K562 (cell line): ENCODE measurements at regions not wholly inside any gene's neighbourhood (a gene's known extent, or its start where the extent isn't known, plus 50 kb on each side); places are given as distances from the start of the nearest gene placed in this dataset.

Source experiments
- ATAC-seq: fragments of 200-7000 bp; cut with Tn5 transposase; 3 replicates; pipeline ENCODE4 v1.9.1; 2020; ENCODE audit warnings: moderate library complexity
- BruUV-seq: library from RNA; stranded (reverse); fragments of 400-500 nt; replicated peaks from 2 replicates; lab custom pipeline; 2021; lab: Mats Ljungman, UMichigan
- CTCF ChIA-PET: fragments of 300-600 bp; formaldehyde crosslinking; extraction: SDS; loops from one replicate; lab custom pipeline; 2021; ENCODE audit warnings: low intra/inter-chr PET ratio; lab: Yijun Ruan, JAX
- POLR2A ChIA-PET: fragments of 300-600, 350-650 bp; sonication (Branson Sonifier 250); formaldehyde crosslinking; extraction: SDS; loops from one replicate; lab custom pipeline; 2021; ENCODE audit warnings: antibody characterized with exemption, inconsistent platforms; lab: Yijun Ruan, JAX
- DNase-seq, 4 experiments: peaks; one replicate each; pipeline versions ENCODE4 v3.0.0 to v3.0.0-alpha.2; 2011 to 2018; ENCODE audit warnings: low spot score in 3 of 4, mixed read lengths in 3 of 4; ENCODE audit errors: extremely low read depth in 1 of 4
- FAIRE-seq: peaks from 2 replicates; lab custom pipeline; 2011; peaks lifted over from hg19 to GRCh38; lab: Jason Lieb, UNC
- H2AFZ ChIP-seq: 2 replicates; pipeline ENCODE4 v1.6.0; 2011; ENCODE audit warnings: low read depth, low read length, control low read depth, inconsistent platforms
- H3K27ac ChIP-seq: fragments of 200-600 bp; 3 replicates; pipeline ENCODE4 v1.8.0; 2011; ENCODE audit warnings: low read depth, mild to moderate bottlenecking, control low read depth, inconsistent platforms, low read length, moderate library complexity, mixed read lengths; ENCODE audit errors: extremely low read depth
- H3K27me3 ChIP-seq, 2 experiments: fragments of 300-600 bp in 1 of 2; 2 replicates in 1 of 2; 3 replicates in 1 of 2; pipeline versions ENCODE4 v1.6.0 to v1.8.0; 2011; ENCODE audit warnings: inconsistent platforms in 2 of 2, low read length in 2 of 2, mild to moderate bottlenecking in 1 of 2, mixed read lengths in 1 of 2, moderate library complexity in 1 of 2; ENCODE audit not compliant: control insufficient read depth in 2 of 2, insufficient read depth in 2 of 2
- H3K36me3 ChIP-seq: fragments of 300-600 bp; 3 replicates; pipeline ENCODE4 v1.8.0; 2011; ENCODE audit warnings: mild to moderate bottlenecking, low read length, inconsistent platforms; ENCODE audit not compliant: control insufficient read depth, insufficient read depth
- H3K4me1 ChIP-seq, 2 experiments: fragments of 200-600 bp in 1 of 2; replicated peaks in 1 of 2; 2 replicates in 1 of 2; 3 replicates in 1 of 2; pipeline versions ENCODE4 v1.5.1 to v1.8.0; 2011; ENCODE audit warnings: inconsistent platforms in 2 of 2, low read length in 2 of 2, mild to moderate bottlenecking in 1 of 2, mixed read lengths in 1 of 2, moderate library complexity in 1 of 2; ENCODE audit not compliant: control insufficient read depth in 2 of 2, insufficient read depth in 2 of 2
- H3K4me2 ChIP-seq: 2 replicates; pipeline ENCODE4 v1.6.1; 2011; ENCODE audit warnings: low read length, control low read depth, inconsistent platforms, mixed read lengths; ENCODE audit not compliant: insufficient read depth
- H3K4me3 ChIP-seq: fragments of 200-600 bp; sonication (generic), shearing (Covaris generic); 2 replicates; pipeline ENCODE4 v1.5.1; 2016; ENCODE audit warnings: control low read depth, inconsistent platforms
- H3K79me2 ChIP-seq: fragments of 200-600 bp; 3 replicates; pipeline ENCODE4 v1.8.0; 2011; ENCODE audit warnings: low read length, inconsistent platforms; ENCODE audit not compliant: control insufficient read depth, insufficient read depth
- H3K9ac ChIP-seq, 2 experiments: 2 replicates each; pipeline versions ENCODE4 v1.6.0 to v1.6.1; 2011; ENCODE audit warnings: low read depth in 2 of 2, low read length in 2 of 2, control low read depth in 1 of 2, inconsistent platforms in 1 of 2, mild to moderate bottlenecking in 1 of 2, mixed read lengths in 1 of 2; ENCODE audit not compliant: insufficient read depth in 1 of 2
- H3K9me1 ChIP-seq: one replicate; pipeline ENCODE4 v1.6.0; 2011; ENCODE audit warnings: inconsistent platforms, mild to moderate bottlenecking, low read length, moderate library complexity; ENCODE audit not compliant: control insufficient read depth, insufficient read depth
- H3K9me3 ChIP-seq: replicated peaks from 2 replicates; pipeline ENCODE4 v1.5.1; 2011; ENCODE audit warnings: low read depth, low read length, inconsistent platforms; ENCODE audit not compliant: control insufficient read depth, insufficient read depth
- H4K20me1 ChIP-seq: replicated peaks from 2 replicates; pipeline ENCODE4 v1.6.1; 2011; ENCODE audit warnings: low read length, inconsistent platforms, mixed read lengths; ENCODE audit not compliant: control insufficient read depth, insufficient read depth
- MTA3 ChIP-seq: fragments of 450-650 bp; formaldehyde crosslinking; IDR thresholded peaks from 2 replicates; pipeline ENCODE4 v1.6.1; 2017; ENCODE audit warnings: mild to moderate bottlenecking, borderline replicate concordance
- ZFX ChIP-seq: sonication (generic); formaldehyde crosslinking; IDR thresholded peaks from 2 replicates; pipeline ENCODE4 v1.8.0; 2022; ENCODE audit warnings: mild to moderate bottlenecking, missing genetic modification reagents, moderate library complexity
- ZNF12 ChIP-seq: sonication (generic); formaldehyde crosslinking; IDR thresholded peaks from 2 replicates; pipeline ENCODE4 v1.4.0; 2020; ENCODE audit warnings: mild to moderate bottlenecking, missing genetic modification reagents
- ZNF174 ChIP-seq: fragments of 250-450 bp; sonication (Bioruptor Pico); IDR thresholded peaks from 2 replicates; pipeline ENCODE4 v1.4.0; 2020; ENCODE audit warnings: mild to moderate bottlenecking
- ZNF77 ChIP-seq: fragments of 250-450 bp; sonication (Bioruptor Pico); IDR thresholded peaks from 2 replicates; pipeline ENCODE4 v1.5.0; 2020
- WGBS: fragments of 100-300 bp; shearing (Covaris generic); methylation state at CpG from one replicate; pipeline ENCODE4 v1.1.6; 2016; ENCODE audit warnings: low coverage, mixed read lengths; ENCODE audit not compliant: insufficient coverage; ENCODE audit errors: missing lambda C conversion rate; 5-methylcytosine and 5-hydroxymethylcytosine counted together
- in situ Hi-C: fragments of 300-500 bp; cut with MboI; formaldehyde crosslinking; loops from 4 replicates; pipeline ENCODE4 v1.15.0; 2018; ENCODE audit warnings: inconsistent platforms, mixed read lengths
- intact Hi-C: fragments of 100-400 bp; cut with micrococcal nuclease; formaldehyde crosslinking; loops from 2 replicates; pipeline ENCODE4 v1.14.2; 2022
- TF ChIP-seq, protein P1 (sequence below): sonication (generic); formaldehyde crosslinking; IDR thresholded peaks from 2 replicates; pipeline ENCODE4 v1.4.0; 2020; ENCODE audit warnings: mild to moderate bottlenecking, missing genetic modification reagents
- TF ChIP-seq, protein P2 (sequence below): IDR thresholded peaks from 2 replicates; pipeline ENCODE4 v1.6.1; 2016; ENCODE audit warnings: missing genetic modification characterization, missing compliant biosample characterization

GRCh38 chr16:85537795-85538401 lies 75.2 kb upstream of the GSE1 start:
- Histone ChIP-seq H3K4me1 (peaks cover 51 to 71% of the 10 kb centered on the region in 2 experiments), H3K4me2 (no peak overlapping the region), H4K20me1 (no peaks in the 10 kb centered on the region), H3K9me1 (peaks cover 7% of the 10 kb centered on the region), H2AFZ (no peak overlapping the region), H3K27me3 (no peaks in the 10 kb centered on the region; a peak in 1 of 5 replicates), H3K79me2 (peaks cover 61% of the 10 kb centered on the region), H3K4me3 (no peak overlapping the region), H3K9me3 (peaks cover 8% of the 10 kb centered on the region), H3K27ac (no peak overlapping the region), H3K9ac (peak overlapping the region in 1 of 2 experiments; percentile 89; a peak in 2 of 4 replicates), H3K36me3 (peaks cover 15% of the 10 kb centered on the region; the same call in 2 of the 3 replicates)
- TF ChIP-seq, protein P1, sequence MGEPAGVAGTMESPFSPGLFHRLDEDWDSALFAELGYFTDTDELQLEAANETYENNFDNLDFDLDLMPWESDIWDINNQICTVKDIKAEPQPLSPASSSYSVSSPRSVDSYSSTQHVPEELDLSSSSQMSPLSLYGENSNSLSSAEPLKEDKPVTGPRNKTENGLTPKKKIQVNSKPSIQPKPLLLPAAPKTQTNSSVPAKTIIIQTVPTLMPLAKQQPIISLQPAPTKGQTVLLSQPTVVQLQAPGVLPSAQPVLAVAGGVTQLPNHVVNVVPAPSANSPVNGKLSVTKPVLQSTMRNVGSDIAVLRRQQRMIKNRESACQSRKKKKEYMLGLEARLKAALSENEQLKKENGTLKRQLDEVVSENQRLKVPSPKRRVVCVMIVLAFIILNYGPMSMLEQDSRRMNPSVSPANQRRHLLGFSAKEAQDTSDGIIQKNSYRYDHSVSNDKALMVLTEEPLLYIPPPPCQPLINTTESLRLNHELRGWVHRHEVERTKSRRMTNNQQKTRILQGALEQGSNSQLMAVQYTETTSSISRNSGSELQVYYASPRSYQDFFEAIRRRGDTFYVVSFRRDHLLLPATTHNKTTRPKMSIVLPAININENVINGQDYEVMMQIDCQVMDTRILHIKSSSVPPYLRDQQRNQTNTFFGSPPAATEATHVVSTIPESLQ, result 0 out of 2 replicates have a peak, but pooled peaks have one; percentile 22
- TF ChIP-seq ZNF77 (CRISPR knock-in tag) (no peak), MTA3 (no peak), ZNF174 (CRISPR knock-in tag) (no peak), ZFX (peak; percentile 11; the same call in 1 of the 2 replicates), ZNF12 (CRISPR knock-in tag) (0 out of 2 replicates have a peak, but pooled peaks have one; percentile 46)
- TF ChIP-seq, protein P2, sequence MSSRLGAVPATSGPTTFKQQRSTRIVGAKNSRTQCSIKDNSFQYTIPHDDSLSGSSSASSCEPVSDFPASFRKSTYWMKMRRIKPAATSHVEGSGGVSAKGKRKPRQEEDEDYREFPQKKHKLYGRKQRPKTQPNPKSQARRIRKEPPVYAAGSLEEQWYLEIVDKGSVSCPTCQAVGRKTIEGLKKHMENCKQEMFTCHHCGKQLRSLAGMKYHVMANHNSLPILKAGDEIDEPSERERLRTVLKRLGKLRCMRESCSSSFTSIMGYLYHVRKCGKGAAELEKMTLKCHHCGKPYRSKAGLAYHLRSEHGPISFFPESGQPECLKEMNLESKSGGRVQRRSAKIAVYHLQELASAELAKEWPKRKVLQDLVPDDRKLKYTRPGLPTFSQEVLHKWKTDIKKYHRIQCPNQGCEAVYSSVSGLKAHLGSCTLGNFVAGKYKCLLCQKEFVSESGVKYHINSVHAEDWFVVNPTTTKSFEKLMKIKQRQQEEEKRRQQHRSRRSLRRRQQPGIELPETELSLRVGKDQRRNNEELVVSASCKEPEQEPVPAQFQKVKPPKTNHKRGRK (tag), result no peak
- in situ Hi-C loops (no loop called here), intact Hi-C loops (no loop called here)
- DNase-seq (no peak), FAIRE-seq (no peak), ATAC-seq (no peak)
- WGBS, result 93% methylated on average over 14 of the region's 17 CpGs
- ChIA-PET CTCF (no interaction called here), POLR2A (interaction anchor here (0.6 to 7.2 kb wide), 6 partner anchors 9 to 60 kb away, joined by 3 to 122 read pairs (median 4); no protein-coding TSS in a partner anchor)
- BruUV-seq, result no TSS peak
